HPDE6-E6E7 (cell line): ENCODE measurements at regions not wholly inside any gene's neighbourhood (a gene's known extent, or its start where the extent isn't known, plus 50 kb on each side); places are given as distances from the start of the nearest gene placed in this dataset.
"Not testable (repeated sequence)": the region's sequence is repeated elsewhere in the genome, so short reads cannot be mapped to it uniquely, and the experiment has no call there.

Experiments
- DNase-seq: peaks from one replicate; pipeline ENCODE4 v3.0.0; 2011; ENCODE audit warnings: missing footprints; ENCODE audit errors: extremely low spot score

DNA sequence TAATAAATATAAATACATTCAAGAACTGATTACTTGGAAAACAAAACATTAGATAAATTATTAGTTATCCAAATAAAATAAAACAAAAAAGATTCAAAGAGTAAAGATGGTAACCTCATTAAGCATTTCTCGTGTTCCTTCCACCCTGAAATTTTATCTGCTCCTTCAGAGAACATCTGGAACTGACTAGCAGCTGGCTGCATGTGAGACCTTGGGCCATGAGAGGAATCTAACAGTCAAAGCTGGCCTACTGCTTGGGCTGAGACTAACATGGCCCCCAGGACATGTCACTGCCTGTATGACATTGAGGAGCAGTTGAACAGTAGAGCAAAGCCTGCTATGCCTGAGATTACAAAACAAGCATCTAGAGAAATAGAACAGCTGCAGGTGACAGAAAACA, 208.5 kb upstream of the ZSWIM2 start:
- DNase-seq, result no peak

DNA sequence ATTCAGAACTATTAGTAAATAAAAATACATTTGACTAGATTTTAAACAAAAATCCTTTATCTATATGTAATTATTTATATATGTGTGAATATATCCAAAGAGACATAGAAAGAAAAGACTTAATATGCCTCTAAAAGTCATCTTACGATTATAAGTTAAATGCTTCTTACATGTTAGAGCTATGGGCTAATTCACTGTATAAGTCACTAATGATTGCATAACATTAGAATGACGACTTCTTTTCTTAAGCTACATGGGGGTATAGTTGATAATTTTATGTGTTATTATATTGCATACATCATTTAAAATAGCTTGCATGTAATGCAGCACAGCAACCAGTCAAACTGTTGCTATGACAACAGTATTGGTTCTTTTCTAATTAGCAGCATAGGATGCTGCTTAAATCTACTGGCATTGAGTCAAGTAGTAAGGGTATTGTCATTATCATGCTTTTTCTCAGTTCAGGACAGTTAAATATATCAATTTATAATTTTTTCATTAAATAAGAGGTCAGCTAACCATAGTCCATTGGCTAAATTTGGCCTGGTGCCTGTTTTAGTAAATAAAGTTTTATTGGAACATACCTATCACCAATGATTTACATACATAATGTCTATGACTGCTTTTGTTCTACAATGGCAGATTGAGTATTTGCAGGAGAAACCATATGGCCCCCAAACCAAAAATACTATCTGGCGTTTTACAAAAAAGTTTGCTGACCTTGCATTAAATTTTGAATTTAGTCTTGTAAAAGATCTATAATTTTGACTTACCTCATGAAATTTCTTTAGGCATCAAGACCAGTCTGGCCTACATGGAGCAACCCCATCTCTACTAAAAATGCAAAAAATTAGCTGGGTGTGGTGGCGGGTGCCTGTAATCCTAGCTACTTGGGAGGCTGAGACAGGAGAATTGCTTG, 207.7 kb upstream of the ZSWIM2 start:
- DNase-seq, result no peak

DNA sequence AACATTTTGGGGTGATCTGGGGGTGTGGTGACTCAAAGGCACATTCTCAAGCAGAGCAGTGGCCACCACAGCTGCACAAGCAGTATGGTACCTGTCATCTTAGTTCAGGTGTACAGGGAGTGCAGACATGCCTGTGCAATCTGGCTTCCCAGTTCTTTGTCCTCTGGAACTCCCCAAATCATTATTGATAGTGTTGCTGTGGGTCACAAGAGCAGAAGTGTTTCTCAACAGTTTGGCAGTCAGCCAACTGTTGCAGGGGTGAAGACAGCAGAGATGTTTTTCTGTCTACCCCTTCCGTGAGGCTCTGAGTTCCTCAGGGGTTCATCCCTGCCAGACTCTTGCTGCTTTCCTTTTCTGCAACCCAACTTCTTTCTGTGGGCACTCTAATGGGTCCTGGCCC, 206.5 kb upstream of the ZSWIM2 start:
- DNase-seq, result no peak

DNA sequence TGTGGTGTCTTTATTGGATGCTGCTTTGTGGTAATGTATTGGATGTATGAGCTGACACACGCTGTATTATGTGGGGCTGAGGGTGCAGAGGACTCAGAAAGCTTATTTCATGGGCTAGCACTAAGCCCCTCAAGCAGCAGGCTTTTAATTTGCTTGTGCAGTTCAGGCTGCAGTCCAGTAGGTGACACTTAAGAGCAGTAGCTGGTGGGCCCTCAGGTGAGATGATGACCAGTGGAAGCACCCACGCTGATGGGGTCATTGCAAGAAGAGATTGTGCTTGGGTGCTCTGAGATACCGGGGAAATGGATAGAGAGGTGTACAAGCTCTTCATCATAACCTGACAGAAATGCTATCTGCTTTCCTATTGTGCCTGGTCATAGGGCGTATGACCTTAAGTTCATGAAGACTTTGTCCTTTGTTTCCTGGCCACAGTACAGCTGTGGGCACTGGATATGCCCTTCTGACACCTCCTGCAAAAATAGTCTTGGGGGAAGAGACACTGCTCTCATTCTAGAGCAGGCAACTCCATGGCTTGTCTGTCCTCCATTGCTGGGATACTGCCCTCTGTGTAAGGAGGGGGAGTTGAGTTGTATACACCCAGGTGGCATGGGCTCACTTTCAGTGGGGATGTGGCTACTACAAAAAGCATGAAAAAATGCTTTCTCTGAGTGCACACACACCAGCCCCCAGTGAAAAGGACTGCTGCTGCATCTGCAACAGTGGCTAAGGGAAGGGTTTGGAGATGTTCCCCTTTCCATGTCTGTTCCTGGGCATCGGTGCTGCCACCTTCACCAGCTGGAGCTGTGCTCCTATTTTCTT, 205.7 kb upstream of the ZSWIM2 start:
- no peak for DNase-seq

DNA sequence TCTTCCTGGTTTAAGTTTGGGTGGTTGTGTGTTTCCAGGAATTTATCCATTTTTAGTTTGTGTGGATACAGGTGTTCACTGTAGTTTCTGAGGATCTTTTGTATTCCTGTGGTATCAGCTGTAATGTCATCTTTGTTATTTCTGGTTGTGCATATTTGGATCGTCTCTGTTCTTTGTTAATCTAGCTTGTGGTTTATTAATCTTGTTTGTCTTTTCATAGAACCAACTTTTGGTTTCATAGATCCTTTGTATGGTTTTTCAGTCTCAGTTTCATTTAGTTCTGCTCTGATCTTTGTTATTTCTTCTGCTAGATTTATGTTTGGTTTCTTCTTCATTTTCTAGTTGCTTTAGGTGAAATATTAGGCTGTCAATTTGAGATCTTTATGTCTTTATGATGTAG, 202.4 kb upstream of the ZSWIM2 start:
- DNase-seq, result no peak

DNA sequence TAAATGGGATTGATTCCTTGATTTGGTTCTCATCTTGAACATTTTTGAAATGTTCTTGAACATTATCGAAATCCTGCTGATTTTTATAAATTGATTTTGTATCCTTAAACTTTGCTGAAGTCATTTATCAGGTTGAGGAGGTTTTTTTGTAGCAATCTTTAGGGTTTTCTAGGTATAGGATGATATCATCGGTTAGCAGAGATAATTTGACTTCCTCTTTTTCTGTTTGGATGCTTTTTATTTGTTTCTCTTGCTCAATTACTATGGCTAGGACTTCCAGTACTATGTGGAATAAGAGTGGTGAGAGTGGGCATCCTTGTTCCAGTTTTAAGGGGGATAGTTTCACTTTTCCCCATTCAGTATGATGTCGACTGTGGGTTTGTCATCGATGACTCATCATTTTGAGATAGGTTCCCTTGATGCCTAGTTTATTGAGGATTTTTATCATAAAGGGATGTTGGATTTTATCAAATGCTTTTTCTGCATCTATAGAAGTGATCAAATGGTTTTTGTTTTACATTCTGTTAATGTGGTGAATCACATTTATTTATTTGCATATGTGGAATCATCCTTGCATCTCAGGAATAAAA, 201.5 kb upstream of the ZSWIM2 start:
- no peak for DNase-seq

DNA sequence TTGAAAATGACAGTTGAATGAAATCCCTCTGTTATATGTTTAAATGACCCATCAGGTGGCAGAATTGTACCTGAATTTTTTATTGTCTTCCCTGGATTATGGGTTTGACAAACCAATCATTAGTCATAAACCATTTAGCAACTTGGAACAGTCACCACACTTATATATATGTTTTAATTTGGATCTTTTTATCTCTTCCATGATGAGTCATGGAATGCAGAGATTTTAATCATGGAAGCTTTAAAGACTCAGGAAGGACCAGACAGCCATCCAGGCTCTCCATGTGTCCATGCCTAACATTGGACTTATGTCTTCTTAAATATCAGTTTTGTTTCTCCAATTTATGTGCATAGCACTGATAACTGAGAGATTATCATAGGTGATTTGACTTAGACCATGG, 188.3 kb upstream of the ZSWIM2 start:
- no peak for DNase-seq

DNA sequence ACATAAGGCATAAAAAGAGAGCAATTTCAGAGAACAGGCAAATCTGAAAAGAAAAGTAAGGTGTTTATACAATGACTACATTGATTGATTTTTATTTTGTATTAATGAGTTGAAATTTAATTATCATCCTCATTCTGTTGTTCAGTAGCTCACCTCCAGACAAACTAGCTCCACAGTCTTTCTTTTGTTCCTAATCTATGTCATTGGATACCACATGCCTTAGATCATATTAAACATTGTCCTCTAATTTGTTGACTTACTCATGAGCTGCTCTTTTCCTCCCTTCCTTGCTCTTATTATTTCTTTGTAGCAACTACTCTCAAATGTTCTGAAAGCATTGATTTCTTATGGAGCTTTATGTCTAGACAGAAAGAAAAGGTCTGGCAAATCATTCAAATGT, 185.5 kb upstream of the ZSWIM2 start:
- DNase-seq, result no peak

DNA sequence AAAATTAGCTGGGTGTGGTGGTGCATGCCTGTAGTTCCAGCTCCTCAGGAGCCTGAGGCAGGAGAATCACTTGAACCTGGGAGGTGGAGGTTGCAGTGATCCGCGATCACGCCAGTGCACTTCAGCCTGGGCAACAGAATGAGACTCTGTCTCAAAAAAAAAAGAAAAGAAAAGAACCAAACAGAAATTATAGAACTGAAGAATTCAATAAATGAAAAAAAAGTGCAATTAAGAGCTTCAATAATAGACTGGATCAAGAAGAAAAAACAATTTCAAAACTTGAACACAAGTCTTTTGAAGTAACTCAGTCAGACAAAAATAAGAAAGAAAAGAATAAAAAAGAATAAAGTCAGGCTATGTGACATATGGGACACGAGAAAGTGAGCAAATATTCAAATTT, 175.8 kb upstream of the ZSWIM2 start:
- DNase-seq, result no peak

DNA sequence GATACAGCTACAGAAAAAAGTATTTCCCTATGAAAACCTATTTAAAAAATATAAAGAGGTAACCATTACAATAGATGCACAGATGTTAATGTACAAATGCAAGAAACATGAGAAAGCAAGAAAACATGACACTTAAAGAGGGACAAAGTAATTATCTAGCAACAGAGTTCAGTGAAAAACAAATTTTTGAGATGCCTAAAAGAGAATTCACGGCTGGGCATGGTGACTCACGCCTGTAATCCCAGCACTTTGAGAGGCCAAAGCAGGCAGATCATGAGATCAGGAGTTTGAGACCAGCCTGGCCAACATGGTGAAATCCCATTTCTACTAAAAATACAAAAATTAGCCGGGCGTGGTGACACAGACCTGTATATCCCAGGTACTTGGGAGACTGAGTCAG, 175.0 kb upstream of the ZSWIM2 start:
- DNase-seq, result not testable (repeated sequence)

DNA sequence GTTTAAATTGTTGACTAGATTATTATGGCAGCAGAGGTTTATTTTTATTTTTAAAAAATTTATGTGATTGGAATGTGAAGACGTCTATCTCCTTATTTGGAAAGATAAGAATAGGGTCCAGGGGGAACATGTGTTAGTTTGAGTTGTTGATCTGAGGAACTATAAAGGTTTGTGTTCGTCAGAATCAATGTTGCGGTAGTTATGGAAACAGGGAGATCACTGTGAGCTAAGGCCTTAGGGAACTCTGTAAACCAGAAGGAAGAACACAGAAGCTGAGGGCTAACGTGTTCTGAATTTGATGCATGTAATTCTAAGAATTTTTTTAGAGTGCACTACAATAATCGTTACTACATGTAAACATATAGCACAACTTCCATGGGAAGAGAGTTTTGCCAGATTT, 168.5 kb upstream of the ZSWIM2 start:
- no peak for DNase-seq

DNA sequence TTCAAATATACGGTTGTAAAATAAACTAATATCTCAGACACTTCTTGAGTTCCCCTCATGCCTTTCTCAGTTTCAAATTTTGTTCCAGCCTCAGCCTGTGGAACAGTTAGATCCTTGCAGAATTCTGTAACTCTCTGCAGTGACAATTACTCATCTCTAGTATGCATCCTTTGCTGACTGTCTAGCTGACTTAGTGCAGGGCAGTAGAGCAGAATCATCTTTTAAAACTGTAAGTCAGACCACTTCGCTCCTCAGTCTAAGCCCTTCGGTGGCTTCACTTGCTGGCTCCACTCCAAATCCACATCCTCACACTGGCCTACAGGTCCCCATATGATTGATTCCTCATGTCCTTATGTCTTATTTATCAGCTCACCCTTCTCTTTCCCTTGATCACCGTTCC, 164.1 kb upstream of the ZSWIM2 start:
- DNase-seq, result no peak

DNA sequence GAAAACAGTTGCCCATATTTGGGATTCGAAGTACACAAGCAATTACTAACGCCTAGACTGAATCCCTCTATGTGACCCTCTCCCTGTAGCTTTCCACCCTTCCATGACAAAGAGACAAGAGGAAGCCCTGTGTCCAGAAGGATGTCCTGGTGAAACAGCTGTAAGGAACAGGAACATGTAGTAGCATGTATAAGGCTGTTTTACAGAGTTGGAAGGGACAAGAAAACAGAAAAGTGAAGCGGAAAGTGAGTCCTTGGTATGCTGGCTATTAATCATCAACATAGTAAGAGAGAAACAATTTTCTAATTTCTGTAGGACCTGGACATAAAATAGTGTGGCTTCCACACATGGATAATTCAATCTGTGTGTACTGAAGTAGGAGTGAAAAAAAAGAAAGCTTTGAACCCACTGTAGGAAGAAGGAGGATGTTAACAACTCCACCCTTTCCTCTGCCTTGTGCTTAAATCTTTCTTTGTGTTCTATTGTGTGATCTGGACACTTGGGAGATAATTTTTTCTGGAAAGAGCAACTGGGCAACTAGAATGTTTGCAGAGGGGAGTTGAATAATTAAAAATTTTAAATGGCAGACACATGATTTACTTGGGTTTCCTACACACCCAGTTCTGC, 162.3 kb upstream of the ZSWIM2 start:
- no peak for DNase-seq

DNA sequence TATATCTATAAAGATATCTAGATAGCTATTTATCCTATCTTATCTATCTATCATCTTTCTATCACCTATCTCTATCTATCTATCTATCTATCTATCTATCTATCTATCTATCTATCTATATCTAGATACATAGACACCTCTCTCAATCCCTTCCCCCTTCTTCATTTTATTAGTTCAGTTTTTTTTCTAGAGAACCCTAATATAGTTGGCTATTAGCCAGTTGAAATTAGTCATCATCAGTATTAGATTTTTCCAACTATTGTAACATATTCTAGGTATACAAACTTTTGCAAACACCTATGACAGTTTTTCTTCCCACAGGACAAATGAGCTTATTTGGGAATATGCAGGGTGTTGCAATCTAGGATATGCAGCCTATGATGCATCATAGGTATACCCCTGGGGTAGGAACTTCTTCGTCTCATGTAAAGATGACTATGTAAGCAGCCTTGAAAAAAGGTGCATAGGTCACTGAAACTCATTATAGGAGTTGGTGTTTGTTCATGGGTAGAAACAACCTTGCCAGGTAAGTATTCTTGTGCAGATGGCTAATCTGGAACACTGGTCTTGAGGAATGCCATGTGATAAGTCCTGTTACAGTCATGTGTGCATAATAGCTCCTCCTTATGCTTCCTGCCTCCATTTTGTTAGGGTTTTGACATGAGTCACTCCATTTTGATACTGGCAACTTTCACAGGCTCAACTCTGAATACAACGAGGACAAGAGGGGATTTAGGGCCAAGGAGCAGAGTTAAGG, 160.7 kb upstream of the ZSWIM2 start:
- DNase-seq, result peak; percentile 15

DNA sequence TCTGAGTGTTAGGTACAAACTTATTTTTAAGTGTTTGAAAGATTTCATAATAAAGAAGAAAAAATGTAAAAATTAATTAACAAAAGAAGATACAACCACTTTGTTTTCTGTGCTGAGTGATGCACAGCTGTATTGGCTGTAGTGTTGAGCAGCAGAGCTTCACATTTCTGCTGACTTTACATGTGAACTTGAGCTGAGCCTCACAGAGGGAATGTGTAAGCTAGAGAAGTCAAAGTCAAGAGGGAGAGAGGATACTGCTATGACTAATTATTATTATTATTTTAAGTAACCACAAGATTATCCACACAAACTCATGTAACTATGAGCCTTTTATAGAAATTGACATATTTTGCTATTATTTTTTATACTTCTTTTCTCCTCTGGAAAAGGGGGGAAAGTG, 159.1 kb upstream of the ZSWIM2 start:
- DNase-seq, result no peak

DNA sequence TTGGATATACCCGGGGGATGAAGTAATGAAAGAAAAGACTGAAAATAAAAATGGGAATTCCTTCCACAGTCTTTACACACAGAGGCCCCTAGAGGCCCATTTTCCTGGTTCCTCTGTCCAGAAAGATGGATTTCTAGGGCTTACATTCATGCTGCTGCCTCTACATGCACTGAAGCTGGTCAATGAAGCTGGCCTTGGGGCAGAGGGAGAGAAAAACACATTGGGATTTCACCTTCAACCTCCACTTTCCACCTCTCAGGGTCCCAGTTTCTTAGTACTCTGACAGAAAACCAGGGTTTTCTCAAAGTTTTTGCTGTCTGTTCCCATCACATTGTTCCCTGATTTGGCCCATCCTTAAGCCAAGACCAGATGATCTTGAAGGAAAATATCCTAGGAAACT, 154.6 kb upstream of the ZSWIM2 start:
- no peak for DNase-seq

DNA sequence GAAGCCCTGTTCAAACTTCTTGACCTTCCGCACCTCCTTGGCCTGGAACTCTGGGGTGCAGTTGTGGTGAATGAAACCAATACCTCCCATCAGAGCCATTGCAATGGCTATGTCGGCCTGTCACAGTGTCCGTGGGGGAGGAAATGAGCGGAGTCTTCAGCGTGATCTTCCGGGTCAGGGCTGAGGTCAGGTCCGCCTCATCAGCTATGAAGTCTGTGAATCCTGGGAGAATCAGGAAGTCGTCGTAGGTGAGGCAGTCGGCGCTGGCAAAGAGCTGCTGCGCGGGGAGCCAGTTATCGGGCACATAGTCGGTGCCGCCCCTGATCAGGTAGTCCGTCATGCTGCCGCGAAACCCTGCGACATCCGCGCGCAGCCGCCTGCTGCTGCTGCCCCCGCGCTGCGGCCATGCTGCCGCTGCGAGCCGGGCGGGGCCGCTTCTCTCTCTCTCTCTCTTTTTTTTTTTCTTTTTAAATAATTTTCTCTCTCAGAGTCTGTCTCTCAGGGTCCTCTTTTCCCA, 154.1 kb upstream of the ZSWIM2 start:
- DNase-seq, result no peak

DNA sequence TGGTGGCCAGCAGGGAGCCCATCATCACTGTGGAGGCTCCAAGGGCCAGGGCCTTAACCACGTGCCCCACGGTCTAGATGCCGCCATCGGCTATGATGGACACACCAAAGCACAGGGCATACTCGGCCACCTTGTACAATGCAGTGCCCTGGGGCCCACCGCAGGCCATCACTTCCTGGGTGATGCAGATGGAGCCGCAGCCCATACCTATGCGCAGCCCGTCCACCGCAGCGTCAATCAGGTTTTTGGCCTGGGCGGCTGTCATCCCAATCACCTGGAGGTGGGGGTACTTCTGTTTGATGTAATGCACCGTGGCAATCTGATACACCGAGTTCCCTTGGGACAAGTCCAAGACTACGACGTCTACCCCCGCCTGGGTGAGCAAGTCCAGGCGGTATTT, 153.3 kb upstream of the ZSWIM2 start:
- DNase-seq, result no peak

DNA sequence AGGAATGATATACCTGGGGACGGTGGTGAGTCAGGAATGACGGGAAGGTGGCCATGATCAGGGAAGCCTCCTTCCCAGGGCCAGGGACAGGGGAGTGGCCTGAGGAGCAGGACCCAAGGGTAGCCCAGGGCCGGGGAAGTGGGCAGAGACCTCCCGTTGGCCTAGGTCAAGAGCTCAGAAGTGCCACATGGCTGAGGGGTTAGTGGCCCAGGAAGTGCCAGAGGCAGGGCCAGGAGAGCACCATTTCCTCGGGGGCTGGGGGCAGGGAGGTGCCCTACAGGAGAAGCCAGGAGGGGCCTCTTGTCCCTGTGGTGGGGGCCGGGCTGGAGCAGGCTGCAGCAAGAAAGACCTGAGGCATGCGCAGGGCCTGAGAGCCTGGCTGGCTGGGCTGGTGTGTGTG, 152.3 kb upstream of the ZSWIM2 start:
- DNase-seq, result no peak

DNA sequence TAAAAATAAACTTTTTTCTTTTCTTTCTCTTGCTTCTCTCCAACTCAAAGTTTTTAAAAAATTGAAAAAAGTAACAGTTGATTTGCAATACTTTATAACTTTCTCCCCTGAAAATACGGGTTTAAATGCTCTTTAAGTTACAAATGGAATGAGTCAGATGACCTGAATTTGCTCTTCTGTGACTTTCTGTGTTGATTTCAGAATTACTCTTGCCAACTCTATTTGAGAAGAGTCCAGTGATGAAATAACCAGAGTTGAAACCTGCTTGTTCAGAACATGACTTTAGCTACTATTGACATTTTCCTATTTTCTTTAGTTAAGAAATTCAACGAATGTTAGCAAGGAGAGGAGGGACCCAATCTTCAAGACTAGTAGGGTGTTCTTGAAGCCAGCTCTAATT, 146.1 kb upstream of the ZSWIM2 start:
- DNase-seq, result no peak

DNA sequence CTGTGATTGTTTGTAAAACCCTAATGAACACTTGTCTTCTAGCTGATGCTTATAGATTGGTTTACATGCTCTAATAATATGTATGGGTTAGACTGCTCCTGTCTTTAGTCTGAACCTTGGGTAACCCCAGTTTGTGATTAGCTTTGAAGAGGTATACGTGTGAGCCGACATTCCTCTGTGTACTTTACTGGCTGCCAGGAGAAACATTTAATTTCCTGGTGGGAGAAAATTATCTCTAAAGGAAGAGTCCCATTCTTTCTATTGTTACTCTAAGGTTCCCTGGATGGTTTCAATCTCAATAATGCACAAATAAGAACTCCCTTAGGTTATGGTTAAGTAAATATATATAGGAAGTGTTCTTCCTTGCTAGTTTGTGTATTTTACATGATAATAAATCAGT, 143.6 kb upstream of the ZSWIM2 start:
- no peak for DNase-seq
